ENCODE measurements at regions not wholly inside any gene's neighbourhood (a gene's known extent, or its start where the extent isn't known, plus 50 kb on each side); places are given as distances from the start of the nearest gene placed in this dataset.
A peak's percentile ranks its signal among the peaks of the same experiment; 100 is the strongest.

DNA sequence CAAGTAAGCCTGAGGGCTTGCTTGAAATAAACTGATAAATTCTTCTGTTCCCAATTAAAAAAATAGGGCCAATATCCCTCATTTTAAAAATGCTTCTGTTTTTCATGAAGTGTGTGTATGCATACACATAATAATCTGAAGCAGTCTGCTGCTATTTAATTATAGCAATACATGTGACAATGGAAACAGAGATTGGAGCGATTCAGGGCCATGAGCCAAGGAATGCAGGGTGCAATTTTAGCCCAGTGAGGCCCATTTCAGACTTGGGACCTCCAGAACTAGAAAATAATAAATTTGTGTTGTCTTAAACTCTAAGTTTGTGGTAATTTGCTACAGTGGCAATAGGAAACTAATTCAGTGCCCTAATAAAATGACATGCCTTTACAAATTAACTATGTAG lies 264.9 kb downstream of the LTN1 start:
- no peak for TF ChIP-seq CTCF (IDR thresholded peaks at IDR 0.05; ENCODE audit: insufficient read depth, low read depth, low read length, missing control alignments)
- no peak overlapping the region for H3K4me3 ChIP-seq (ENCODE audit: low read length)

DNA sequence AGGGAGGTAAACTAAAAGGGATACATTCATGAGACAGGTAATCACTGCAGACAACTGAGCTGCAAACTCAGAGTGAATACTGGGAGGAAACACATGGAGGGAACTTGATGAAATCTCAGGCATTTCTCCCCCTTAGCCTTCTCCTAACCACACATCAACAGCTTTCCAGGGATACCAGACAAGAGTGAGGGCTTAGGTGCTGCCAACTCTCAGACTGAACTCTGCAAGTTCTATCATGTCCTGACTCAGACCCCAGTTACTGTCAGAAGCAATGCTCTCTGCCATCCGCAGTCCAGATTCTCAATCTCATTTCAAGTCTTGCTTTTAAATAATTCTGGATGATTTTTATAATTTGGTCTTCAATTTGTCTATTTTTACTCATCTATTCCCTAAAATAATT lies 267.3 kb downstream of the LTN1 start:
- DNase-seq (ENCODE audit: low read depth): peak; percentile 66
- TF ChIP-seq CTCF (IDR thresholded peaks at IDR 0.05; ENCODE audit: insufficient read depth, low read depth, low read length, missing control alignments): no peak
- H3K4me3 ChIP-seq (ENCODE audit: low read length): no peak overlapping the region

More for the DNA sequence above, 264.9 kb downstream of the LTN1 start:
- no peak for DNase-seq (ENCODE audit: low read depth)

DNA sequence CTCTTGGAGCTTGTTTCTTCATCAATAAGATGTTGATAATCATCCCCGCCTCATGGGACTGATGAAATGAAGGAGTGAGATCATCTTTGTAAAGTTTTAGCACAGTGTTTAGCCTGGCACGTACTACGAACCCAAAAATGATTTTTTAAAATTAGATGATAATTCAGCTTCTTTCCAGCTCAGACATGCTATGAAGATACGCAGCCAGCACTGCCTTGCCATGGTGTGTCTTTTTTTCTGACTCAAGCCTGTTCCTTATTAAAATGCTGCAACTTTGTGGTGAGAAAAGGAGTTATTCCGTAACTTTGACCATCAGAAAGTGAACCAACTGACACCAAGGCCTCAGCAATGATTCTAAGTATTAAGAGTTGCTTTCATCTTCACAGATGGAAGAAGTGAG lies 269.0 kb downstream of the LTN1 start:
- no peak overlapping the region for H3K4me3 ChIP-seq (ENCODE audit: low read length)
- DNase-seq (ENCODE audit: low read depth): no peak
- TF ChIP-seq CTCF (IDR thresholded peaks at IDR 0.05; ENCODE audit: insufficient read depth, low read depth, low read length, missing control alignments): no peak

GRCh38 chr21:28719723-28720122 lies 273.0 kb downstream of the LTN1 start:
- DNase-seq (ENCODE audit: low read depth): peak; percentile 30
- TF ChIP-seq CTCF (IDR thresholded peaks at IDR 0.05; ENCODE audit: insufficient read depth, low read depth, low read length, missing control alignments): no peak
- no peak overlapping the region for H3K4me3 ChIP-seq (ENCODE audit: low read length)

DNA sequence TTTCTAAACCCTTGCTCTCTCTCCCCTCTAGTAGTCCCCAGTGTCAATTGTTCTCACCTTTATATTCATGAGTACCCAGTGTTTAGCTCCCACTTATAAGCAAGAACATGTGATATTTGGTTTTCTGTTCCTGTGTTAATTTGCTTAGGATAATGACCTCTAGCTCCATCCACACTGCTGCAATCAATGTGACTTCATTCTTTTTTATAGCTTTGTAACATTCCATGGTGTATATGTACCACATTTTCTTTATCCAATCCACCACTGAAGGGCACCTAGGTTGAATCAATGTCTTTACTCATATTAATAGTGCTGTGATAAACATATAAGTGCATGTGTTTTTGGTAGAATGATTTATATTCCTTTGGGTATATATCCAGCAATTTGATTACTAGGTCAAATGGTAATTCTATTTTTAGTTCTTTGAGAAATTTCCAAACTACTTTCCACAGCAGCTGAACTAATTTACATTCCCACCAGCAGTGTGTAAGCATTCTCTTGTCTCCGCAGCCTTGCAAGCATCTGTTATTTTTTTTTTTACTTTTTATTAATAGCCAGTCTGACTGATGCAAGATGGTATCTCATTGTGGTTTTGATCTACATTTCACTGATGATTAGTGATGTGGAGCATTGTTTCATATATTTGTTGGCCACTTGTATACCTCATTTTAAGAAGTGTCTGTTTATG lies 277.8 kb downstream of the LTN1 start:
- no peak for DNase-seq (ENCODE audit: low read depth)
- H3K4me3 ChIP-seq (ENCODE audit: low read length): no peak overlapping the region
- TF ChIP-seq CTCF (IDR thresholded peaks at IDR 0.05; ENCODE audit: insufficient read depth, low read depth, low read length, missing control alignments): no peak

DNA sequence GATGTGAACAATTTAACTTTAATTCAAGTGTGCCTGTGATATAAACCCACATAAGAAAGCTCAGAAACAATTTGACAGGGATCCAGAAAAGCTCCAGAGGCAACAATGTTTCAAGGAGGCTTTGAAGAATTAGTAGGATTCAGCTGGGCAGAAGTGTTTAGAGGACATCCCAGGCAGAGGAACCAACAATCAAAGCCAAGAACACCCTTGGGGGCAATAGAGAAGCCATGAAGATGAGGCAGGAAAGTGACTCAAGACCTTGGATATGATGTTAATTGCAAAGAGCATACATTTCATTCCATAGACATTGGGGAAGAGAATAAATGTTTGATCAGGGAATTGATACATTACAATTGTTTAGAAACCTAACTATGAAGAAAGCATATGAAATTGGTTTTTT lies 280.3 kb downstream of the LTN1 start:
- TF ChIP-seq CTCF (IDR thresholded peaks at IDR 0.05; ENCODE audit: insufficient read depth, low read depth, low read length, missing control alignments): no peak
- no peak for DNase-seq (ENCODE audit: low read depth)
- H3K4me3 ChIP-seq (ENCODE audit: low read length): no peak overlapping the region

- no peak for TF ChIP-seq CTCF (IDR thresholded peaks at IDR 0.05; ENCODE audit: insufficient read depth, low read depth, low read length, missing control alignments)
- DNase-seq (ENCODE audit: low read depth): peak; percentile 9
- H3K4me3 ChIP-seq (ENCODE audit: low read length): no peak overlapping the region
Observed at GRCh38 chr21:28705616-28706015, 287.1 kb downstream of the LTN1 start.
